ENCODE measurements at regions not wholly inside any gene's neighbourhood (a gene's known extent, or its start where the extent isn't known, plus 50 kb on each side); places are given as distances from the start of the nearest gene placed in this dataset.

DNA sequence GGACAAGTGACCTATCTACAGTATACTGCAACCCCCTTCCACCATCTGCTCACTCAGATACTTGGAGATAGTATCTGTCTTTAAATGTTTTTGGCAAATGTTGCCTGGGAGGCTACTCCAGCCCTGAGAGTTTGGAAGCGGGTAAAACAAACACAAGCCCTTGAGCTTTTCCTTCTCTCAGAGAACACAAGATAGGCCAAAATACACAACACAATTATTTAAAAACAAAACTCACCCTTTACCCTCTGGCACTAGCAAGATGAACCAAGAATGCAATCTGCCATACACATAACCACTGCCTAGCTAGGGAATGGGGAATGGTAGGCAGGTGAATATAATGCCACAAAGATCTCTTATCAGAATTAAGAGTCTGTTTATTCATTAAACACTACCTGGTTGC lies 324.7 kb upstream of the FAM47C start:
- H3K27ac ChIP-seq (ENCODE audit: low read length in 2 of 2) = no peak overlapping the region
- POLR2A ChIA-PET = no interaction called here
- CTCF ChIA-PET = no interaction called here

GRCh38 chrX:36684053-36684452 lies 324.1 kb upstream of the FAM47C start:
- intact Hi-C loops (cut with micrococcal nuclease) = no loop called here
- H3K4me3 Mint-ChIP-seq = no peak overlapping the region
- no peaks in the 10 kb centered on the region for H3K9me3 Mint-ChIP-seq (ENCODE audit: insufficient read depth)
- Histone ChIP-seq H3K9ac (ENCODE audit: low read length) (no peak overlapping the region), H3K27me3 (replicated peaks in 1 of 4; ENCODE audit: control extremely low read depth in 1 of 4, control insufficient read depth in 3 of 4, insufficient read depth in 4 of 4, low read length in 3 of 4) (no peaks in the 10 kb centered on the region), H3K4me2 (replicated peaks; ENCODE audit: low read depth, low read length, poor library complexity, severe bottlenecking) (no peak overlapping the region), H3K36me3 (replicated peaks in 1 of 2; ENCODE audit: control extremely low read depth in 1 of 2, control insufficient read depth in 1 of 2, extremely low read depth in 1 of 2, insufficient read depth in 2 of 2, low read length in 1 of 2) (no peaks in the 10 kb centered on the region), H2AFZ (ENCODE audit: insufficient read depth, low read depth, low read length, poor library complexity, severe bottlenecking) (no peak overlapping the region), H3K4me1 (ENCODE audit: control insufficient read depth in 2 of 2, insufficient read depth in 2 of 2, low read length in 2 of 2) (no peaks in the 10 kb centered on the region), H3K27ac (ENCODE audit: low read length in 2 of 2) (no peak overlapping the region), H3K79me2 (ENCODE audit: control insufficient read depth, insufficient read depth, low read length) (no peaks in the 10 kb centered on the region), H3K9me3 (ENCODE audit: control extremely low read depth in 1 of 3, control insufficient read depth in 2 of 3, insufficient read depth in 1 of 3, low read length in 2 of 3) (no peaks in the 10 kb centered on the region), H4K20me1 (ENCODE audit: control insufficient read depth, insufficient read depth, low read length, poor library complexity, severe bottlenecking) (no peaks in the 10 kb centered on the region), H3K4me3 (ENCODE audit: control extremely low read depth in 1 of 5, extremely low read depth in 1 of 5, insufficient read depth in 1 of 5, low read depth in 2 of 5, low read length in 4 of 5) (no peak overlapping the region)
- no peak overlapping the region for H3K27ac Mint-ChIP-seq
- DNase-seq (no peak), ATAC-seq (ENCODE audit: low read depth) (no peak)
- ChIA-PET CTCF (no interaction called here), POLR2A (no interaction called here)
- H3K27me3 Mint-ChIP-seq = no peaks in the 10 kb centered on the region
- no peak for TF ChIP-seq EZH2 (IDR thresholded peaks at IDR 0.05; ENCODE audit: borderline replicate concordance, insufficient read depth, low read depth, low read length, poor library complexity, severe bottlenecking)
- TF ChIP-seq, protein P1, sequence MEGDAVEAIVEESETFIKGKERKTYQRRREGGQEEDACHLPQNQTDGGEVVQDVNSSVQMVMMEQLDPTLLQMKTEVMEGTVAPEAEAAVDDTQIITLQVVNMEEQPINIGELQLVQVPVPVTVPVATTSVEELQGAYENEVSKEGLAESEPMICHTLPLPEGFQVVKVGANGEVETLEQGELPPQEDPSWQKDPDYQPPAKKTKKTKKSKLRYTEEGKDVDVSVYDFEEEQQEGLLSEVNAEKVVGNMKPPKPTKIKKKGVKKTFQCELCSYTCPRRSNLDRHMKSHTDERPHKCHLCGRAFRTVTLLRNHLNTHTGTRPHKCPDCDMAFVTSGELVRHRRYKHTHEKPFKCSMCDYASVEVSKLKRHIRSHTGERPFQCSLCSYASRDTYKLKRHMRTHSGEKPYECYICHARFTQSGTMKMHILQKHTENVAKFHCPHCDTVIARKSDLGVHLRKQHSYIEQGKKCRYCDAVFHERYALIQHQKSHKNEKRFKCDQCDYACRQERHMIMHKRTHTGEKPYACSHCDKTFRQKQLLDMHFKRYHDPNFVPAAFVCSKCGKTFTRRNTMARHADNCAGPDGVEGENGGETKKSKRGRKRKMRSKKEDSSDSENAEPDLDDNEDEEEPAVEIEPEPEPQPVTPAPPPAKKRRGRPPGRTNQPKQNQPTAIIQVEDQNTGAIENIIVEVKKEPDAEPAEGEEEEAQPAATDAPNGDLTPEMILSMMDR (IDR thresholded peaks at IDR 0.05) = no peak
- H3K4me1 Mint-ChIP-seq = no peaks in the 10 kb centered on the region

More for the DNA sequence above, 324.7 kb upstream of the FAM47C start:
- intact Hi-C loops (cut with micrococcal nuclease) = no loop called here
- H3K4me3 ChIP-seq (ENCODE audit: control extremely low read depth in 1 of 5, extremely low read depth in 1 of 5, insufficient read depth in 1 of 5, low read depth in 2 of 5, low read length in 4 of 5) = no peak overlapping the region
- Mint-ChIP-seq H3K4me3 (no peak overlapping the region), H3K9me3 (ENCODE audit: insufficient read depth) (no peaks in the 10 kb centered on the region), H3K27ac (no peak overlapping the region), H3K27me3 (no peaks in the 10 kb centered on the region), H3K4me1 (no peaks in the 10 kb centered on the region)
- H4K20me1 ChIP-seq (ENCODE audit: control insufficient read depth, insufficient read depth, low read length, poor library complexity, severe bottlenecking) = no peaks in the 10 kb centered on the region
- DNase-seq = no peak
- H2AFZ ChIP-seq (ENCODE audit: insufficient read depth, low read depth, low read length, poor library complexity, severe bottlenecking) = no peak overlapping the region
- no peak overlapping the region for H3K9ac ChIP-seq (ENCODE audit: low read length)
- WGBS (ENCODE audit: insufficient coverage) = no CpG with 5 or more reads among the region's 1 CpG
- no peaks in the 10 kb centered on the region for H3K9me3 ChIP-seq (ENCODE audit: control extremely low read depth in 1 of 3, control insufficient read depth in 2 of 3, insufficient read depth in 1 of 3, low read length in 2 of 3)
- no peaks in the 10 kb centered on the region for H3K79me2 ChIP-seq (ENCODE audit: control insufficient read depth, insufficient read depth, low read length)
- H3K27me3 ChIP-seq (replicated peaks in 1 of 4; ENCODE audit: control extremely low read depth in 1 of 4, control insufficient read depth in 3 of 4, insufficient read depth in 4 of 4, low read length in 3 of 4) = no peaks in the 10 kb centered on the region
- TF ChIP-seq, protein P1 (IDR thresholded peaks at IDR 0.05) = no peak
- TF ChIP-seq EZH2 (IDR thresholded peaks at IDR 0.05; ENCODE audit: borderline replicate concordance, insufficient read depth, low read depth, low read length, poor library complexity, severe bottlenecking) = no peak
- ATAC-seq (ENCODE audit: low read depth) = no peak
- no peak overlapping the region for H3K4me2 ChIP-seq (replicated peaks; ENCODE audit: low read depth, low read length, poor library complexity, severe bottlenecking)
- no peaks in the 10 kb centered on the region for H3K4me1 ChIP-seq (ENCODE audit: control insufficient read depth in 2 of 2, insufficient read depth in 2 of 2, low read length in 2 of 2)
- H3K36me3 ChIP-seq (replicated peaks in 1 of 2; ENCODE audit: control extremely low read depth in 1 of 2, control insufficient read depth in 1 of 2, extremely low read depth in 1 of 2, insufficient read depth in 2 of 2, low read length in 1 of 2) = no peaks in the 10 kb centered on the region

Data from B cell (primary cell).